ENCODE measurements at regions not wholly inside any gene's neighbourhood (a gene's known extent, or its start where the extent isn't known, plus 50 kb on each side); places are given as distances from the start of the nearest gene placed in this dataset.

DNA sequence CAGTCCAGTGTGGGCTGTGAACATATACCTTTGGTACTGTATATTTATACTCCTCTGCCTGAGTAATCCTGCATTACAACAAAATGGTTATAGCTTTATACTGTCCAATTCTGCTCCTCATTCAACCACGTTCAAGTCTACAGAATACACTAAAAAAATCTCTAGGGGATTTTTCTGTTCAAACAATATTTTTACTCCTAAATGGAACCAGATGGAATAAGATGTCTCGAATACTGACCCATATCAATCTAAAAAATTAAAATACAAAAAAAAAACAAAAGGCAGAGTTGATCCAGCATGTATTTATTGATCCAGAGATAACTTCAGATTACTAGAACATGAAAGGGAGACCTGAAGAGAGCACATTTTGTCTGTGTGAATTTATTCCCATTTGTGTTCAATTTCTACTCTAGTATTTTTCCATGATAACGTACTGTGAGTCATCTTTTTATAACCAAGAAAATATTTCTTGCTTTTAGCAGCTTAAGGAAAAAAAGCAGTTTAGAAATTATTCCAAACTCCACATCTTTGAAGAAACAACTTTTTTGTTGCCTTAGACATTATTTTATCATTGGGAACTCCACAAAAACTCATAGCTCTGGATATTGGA, 910.7 kb downstream of the TBL1XR1 start:
- Histone ChIP-seq H3K9me1 (ENCODE audit: control insufficient read depth, extremely low read depth, insufficient read depth, low read length) (no peaks in the 10 kb centered on the region), H3K4me2 (ENCODE audit: control insufficient read depth, extremely low read depth, insufficient read depth, low read depth, low read length) (no peak overlapping the region), H3K4me1 (ENCODE audit: control insufficient read depth, extremely low read depth, insufficient read depth, low read length) (no peaks in the 10 kb centered on the region), H3K36me3 (ENCODE audit: control insufficient read depth in 2 of 2, extremely low read depth in 1 of 2, insufficient read depth in 2 of 2, low read length in 2 of 2) (no peaks in the 10 kb centered on the region), H3K27ac (ENCODE audit: control insufficient read depth, insufficient read depth, low read length) (no peak overlapping the region), H4K20me1 (ENCODE audit: control insufficient read depth, extremely low read depth, insufficient read depth, low read length) (no peaks in the 10 kb centered on the region), H2AFZ (ENCODE audit: control insufficient read depth, low read length) (no peak overlapping the region), H3K4me3 (ENCODE audit: control insufficient read depth in 2 of 3, extremely low read depth in 1 of 3, insufficient read depth in 2 of 3, low read depth in 1 of 3, low read length in 3 of 3) (no peak overlapping the region), H3K9me3 (ENCODE audit: control insufficient read depth, low read depth, low read length) (no peaks in the 10 kb centered on the region), H3K9ac (ENCODE audit: control insufficient read depth, extremely low read depth, insufficient read depth, low read length) (no peak overlapping the region), H3K27me3 (ENCODE audit: control insufficient read depth, extremely low read depth, insufficient read depth, low read length) (no peaks in the 10 kb centered on the region), H3K79me2 (ENCODE audit: control insufficient read depth, insufficient read depth, low read length) (no peaks in the 10 kb centered on the region)
- FAIRE-seq, result no peak
- TF ChIP-seq, protein P1, sequence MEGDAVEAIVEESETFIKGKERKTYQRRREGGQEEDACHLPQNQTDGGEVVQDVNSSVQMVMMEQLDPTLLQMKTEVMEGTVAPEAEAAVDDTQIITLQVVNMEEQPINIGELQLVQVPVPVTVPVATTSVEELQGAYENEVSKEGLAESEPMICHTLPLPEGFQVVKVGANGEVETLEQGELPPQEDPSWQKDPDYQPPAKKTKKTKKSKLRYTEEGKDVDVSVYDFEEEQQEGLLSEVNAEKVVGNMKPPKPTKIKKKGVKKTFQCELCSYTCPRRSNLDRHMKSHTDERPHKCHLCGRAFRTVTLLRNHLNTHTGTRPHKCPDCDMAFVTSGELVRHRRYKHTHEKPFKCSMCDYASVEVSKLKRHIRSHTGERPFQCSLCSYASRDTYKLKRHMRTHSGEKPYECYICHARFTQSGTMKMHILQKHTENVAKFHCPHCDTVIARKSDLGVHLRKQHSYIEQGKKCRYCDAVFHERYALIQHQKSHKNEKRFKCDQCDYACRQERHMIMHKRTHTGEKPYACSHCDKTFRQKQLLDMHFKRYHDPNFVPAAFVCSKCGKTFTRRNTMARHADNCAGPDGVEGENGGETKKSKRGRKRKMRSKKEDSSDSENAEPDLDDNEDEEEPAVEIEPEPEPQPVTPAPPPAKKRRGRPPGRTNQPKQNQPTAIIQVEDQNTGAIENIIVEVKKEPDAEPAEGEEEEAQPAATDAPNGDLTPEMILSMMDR (optimal IDR thresholded peaks at IDR 0.05 in 1 of 3, IDR thresholded peaks at IDR 0.05 in 1 of 3, conservative IDR thresholded peaks at IDR 0.05 in 1 of 3; ENCODE audit: extremely low read depth in 1 of 3, insufficient read depth in 2 of 3, low read length in 3 of 3), result no peak
- no peak for TF ChIP-seq EZH2 (IDR thresholded peaks at IDR 0.05; ENCODE audit: low read length)
- DNase-seq (ENCODE audit: low read depth, low spot score), result no peak
- dilution Hi-C loops (cut with MboI; ENCODE audit: extremely low pct_ligation_motif_present, low sequenced_read_pairs), result no loop called here

DNA sequence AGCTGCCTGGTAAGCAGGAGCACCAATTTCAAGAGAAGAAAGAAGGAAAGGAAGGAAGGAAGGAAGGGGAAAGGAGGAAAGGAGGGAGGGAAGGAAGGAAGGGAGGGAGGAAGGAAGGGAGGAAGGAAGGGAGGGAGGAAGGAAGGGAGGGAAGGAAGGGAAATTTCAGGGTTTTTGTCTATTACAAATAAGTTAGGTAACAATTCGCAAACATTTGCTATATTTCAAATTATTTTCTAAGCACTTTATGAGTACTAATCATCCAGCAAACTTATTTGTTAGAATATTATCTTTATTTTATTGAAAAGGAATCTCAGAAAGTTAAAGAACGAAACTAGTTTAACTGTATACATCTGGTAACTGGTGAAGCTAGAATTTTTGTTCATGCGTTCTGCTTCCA, 921.7 kb downstream of the TBL1XR1 start:
- H3K27ac ChIP-seq (ENCODE audit: control insufficient read depth, insufficient read depth, low read length), result no peak overlapping the region
- FAIRE-seq, result no peak

More for the DNA sequence above, 921.7 kb downstream of the TBL1XR1 start:
- Histone ChIP-seq H3K9me3 (ENCODE audit: control insufficient read depth, low read depth, low read length) (no peaks in the 10 kb centered on the region), H3K9me1 (ENCODE audit: control insufficient read depth, extremely low read depth, insufficient read depth, low read length) (no peaks in the 10 kb centered on the region), H4K20me1 (ENCODE audit: control insufficient read depth, extremely low read depth, insufficient read depth, low read length) (no peaks in the 10 kb centered on the region), H3K4me2 (ENCODE audit: control insufficient read depth, extremely low read depth, insufficient read depth, low read depth, low read length) (no peak overlapping the region), H2AFZ (ENCODE audit: control insufficient read depth, low read length) (no peak overlapping the region), H3K9ac (ENCODE audit: control insufficient read depth, extremely low read depth, insufficient read depth, low read length) (no peak overlapping the region), H3K36me3 (ENCODE audit: control insufficient read depth in 2 of 2, extremely low read depth in 1 of 2, insufficient read depth in 2 of 2, low read length in 2 of 2) (no peaks in the 10 kb centered on the region), H3K4me1 (ENCODE audit: control insufficient read depth, extremely low read depth, insufficient read depth, low read length) (peaks cover 5% of the 10 kb centered on the region), H3K4me3 (ENCODE audit: control insufficient read depth in 2 of 3, extremely low read depth in 1 of 3, insufficient read depth in 2 of 3, low read depth in 1 of 3, low read length in 3 of 3) (no peak overlapping the region), H3K27me3 (ENCODE audit: control insufficient read depth, extremely low read depth, insufficient read depth, low read length) (no peaks in the 10 kb centered on the region), H3K79me2 (ENCODE audit: control insufficient read depth, insufficient read depth, low read length) (no peaks in the 10 kb centered on the region)
- DNase-seq (ENCODE audit: low read depth, low spot score), result no peak
- no peak for TF ChIP-seq EZH2 (IDR thresholded peaks at IDR 0.05; ENCODE audit: low read length)
- TF ChIP-seq, protein P1 (optimal IDR thresholded peaks at IDR 0.05 in 1 of 3, IDR thresholded peaks at IDR 0.05 in 1 of 3, conservative IDR thresholded peaks at IDR 0.05 in 1 of 3; ENCODE audit: extremely low read depth in 1 of 3, insufficient read depth in 2 of 3, low read length in 3 of 3), result no peak
- dilution Hi-C loops (cut with MboI; ENCODE audit: extremely low pct_ligation_motif_present, low sequenced_read_pairs), result no loop called here
